ENCODE measurements at regions not wholly inside any gene's neighbourhood (a gene's known extent, or its start where the extent isn't known, plus 50 kb on each side); places are given as distances from the start of the nearest gene placed in this dataset.

DNA sequence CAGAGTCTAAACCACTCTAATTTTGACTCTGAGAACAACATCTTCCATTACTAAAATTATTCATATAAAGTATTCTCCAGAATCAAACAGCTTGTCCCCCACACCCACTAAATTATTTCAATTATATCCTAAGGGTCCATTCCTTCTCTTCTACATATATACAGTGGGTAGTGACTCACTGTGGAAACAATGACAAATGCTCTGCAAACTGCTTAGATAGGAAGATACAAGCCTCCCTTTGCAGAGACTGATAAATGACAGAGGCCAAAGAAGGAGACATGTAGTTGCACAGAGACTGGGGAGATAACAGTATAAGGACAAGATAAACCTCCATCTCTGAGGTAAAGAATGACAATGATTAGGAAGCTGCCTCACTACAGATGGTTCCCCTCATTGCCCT is 1087.4 kb downstream of the AGBL1 start:
- DNase-seq (no peak), ATAC-seq (no peak)

DNA sequence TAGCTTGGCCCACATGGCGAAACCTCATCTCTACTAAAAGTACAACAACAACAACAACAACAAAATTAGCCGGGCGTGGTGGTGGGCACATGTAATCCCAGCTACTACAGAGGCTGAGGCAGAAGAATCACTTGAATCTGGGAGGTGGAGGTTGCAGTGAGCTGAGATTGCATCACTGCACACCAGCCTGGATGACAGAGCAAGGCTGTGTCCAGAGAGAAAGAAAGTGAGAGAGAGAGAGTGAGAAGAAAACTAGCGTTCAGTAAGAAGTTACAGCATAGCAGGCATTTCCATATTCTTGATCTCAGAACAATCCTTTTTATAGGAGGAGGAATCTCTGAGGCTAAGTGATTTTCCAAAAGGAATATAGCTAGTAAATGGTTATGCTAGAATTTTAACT is 1076.1 kb downstream of the AGBL1 start:
- ATAC-seq: no peak

DNA sequence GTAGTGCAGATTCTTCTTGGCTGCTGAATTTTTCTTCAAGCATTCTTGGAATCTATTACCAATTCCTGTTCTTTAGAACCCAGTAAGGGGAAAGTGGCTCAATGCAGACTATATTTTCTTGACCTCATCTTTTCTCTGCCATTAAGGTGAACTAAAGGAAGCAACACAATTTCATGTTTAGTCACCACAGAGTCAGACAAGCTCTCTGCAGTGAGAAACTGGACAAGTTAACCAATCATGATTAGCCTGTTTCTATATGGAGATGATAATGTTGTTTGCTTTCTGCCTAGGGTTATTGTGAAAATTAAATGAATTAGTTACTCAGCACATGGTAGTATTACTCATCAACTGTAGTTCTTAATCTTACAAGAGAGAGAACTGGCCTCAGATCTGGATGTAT is 1075.1 kb downstream of the AGBL1 start:
- DNase-seq (no peak), ATAC-seq (no peak)

More for the DNA sequence above, 1076.1 kb downstream of the AGBL1 start:
- DNase-seq: no peak

DNA sequence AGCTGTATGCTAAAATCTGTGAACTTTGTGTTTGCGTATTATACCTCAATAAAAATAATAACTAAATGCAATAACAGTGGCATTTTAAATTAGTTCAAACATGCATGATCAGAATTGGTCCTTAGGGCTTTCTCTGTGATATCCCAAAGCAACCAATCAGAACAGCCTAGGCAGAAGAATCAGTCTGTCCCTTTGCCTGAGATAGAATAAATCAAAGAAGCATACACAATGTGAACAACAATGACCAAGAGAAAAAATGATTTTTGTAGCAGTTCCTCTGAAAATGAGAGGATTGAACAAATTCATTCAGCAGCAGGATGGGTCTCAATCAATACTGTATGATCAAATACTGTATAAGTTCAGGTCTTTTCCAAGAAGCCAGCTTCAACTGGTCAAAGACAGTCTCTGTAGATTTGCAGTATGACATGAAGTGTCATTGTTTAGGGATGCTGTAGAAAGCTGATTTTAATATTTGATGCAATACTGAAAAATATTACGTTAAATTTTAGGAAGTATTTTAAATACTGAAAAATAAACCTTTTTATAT is 1071.6 kb downstream of the AGBL1 start:
- no peak for ATAC-seq
- DNase-seq: no peak

- no peak for DNase-seq
- no peak for ATAC-seq
These were observed 1066.0 kb downstream of the AGBL1 start for GRCh38 chr15:87145696-87146095.

- no peak for ATAC-seq
- no peak for DNase-seq
These were observed 1065.1 kb downstream of the AGBL1 start for GRCh38 chr15:87144775-87145174.

GRCh38 chr15:87142096-87142495 is 1062.4 kb downstream of the AGBL1 start:
- ATAC-seq: no peak
- no peak for DNase-seq

GRCh38 chr15:87135109-87135508 is 1055.4 kb downstream of the AGBL1 start:
- ATAC-seq: no peak
- DNase-seq: no peak

DNA sequence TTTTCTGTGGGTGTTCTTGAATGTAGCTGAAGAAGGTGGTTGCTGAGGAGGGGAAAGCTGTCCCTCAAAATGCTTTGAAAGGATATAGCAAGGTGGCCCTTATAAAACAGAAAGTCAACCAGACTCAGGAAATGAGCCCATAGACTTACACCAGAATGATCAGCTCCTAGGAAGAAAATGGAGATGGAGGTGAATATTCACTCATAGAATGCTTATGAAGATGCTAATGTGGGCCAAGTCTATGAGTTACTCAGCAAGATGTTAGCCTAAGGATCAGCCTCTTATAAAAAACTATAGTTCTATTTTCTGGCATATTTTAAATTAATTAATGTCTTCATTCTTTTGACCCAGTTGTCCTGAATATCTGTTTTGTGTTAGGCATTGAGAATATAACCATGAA is 1054.0 kb downstream of the AGBL1 start:
- DNase-seq: no peak
- no peak for ATAC-seq

- DNase-seq: no peak
- no peak for ATAC-seq
These were observed 1051.4 kb downstream of the AGBL1 start for GRCh38 chr15:87131067-87131466.

- ATAC-seq (no peak), DNase-seq (no peak)
These were observed 1050.2 kb downstream of the AGBL1 start for GRCh38 chr15:87129916-87130315.

GRCh38 chr15:87123676-87124382 is 1044.2 kb downstream of the AGBL1 start:
- DNase-seq: no peak

DNA sequence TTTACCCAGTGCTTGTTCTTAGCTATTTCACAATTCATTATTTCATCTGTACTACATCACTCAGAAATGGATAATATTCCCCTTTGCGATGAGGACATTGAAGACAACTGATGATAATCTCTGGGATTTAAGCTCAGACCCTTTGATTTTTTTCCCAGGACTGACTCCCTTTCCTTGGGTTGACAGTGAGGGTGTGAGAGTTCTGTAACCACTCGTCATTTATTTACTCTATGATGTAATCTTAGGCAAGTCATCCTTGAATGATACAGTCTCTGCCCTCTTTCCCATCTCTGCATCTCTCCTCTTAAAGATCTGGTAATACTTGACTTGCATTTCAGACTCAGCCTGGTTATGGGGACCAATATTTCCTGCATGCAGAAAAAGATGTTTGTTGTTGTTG is 1041.7 kb downstream of the AGBL1 start:
- no peak for ATAC-seq
- no peak for DNase-seq

More at GRCh38 chr15:87123676-87124382, 1044.2 kb downstream of the AGBL1 start:
- ATAC-seq: no peak

DNA sequence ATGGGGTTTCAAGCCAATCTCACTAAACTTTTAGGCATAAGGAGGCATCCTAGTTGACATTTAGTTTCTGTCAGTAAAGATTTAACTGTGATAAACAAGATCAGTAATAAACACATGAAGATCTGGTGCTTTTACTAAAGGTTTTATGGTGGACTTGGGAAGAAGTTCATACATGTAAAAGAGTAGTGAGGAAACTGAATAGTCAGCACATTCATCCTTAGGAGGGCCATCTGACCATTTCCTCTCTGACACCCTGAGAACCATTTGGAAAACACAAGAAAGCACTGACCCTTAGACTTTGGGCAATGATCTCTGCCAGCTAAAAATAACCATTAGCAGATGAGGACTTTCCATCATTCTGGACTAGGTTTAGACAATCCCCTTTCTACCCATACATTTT is 1040.9 kb downstream of the AGBL1 start:
- DNase-seq (no peak), ATAC-seq (no peak)

DNA sequence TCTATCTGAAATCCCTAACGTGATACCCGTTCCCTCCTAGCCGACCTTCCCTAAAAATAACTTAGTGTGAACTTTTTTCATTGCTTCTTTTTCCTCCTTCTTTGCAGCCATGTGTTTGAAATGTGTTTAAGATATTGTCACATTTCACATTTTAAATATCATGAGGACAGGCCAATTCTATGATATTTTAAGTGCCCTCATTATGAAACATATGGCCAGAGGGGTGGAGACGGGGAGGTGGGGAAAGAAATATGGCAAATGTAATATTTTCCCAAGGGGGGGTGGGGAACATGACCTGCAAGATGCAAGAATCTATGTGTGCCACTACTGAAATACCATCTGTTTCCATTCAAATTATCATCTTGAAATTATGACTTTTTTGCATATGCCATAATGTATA is 1039.2 kb downstream of the AGBL1 start:
- no peak for ATAC-seq

GRCh38 chr15:87118435-87118834 is 1038.8 kb downstream of the AGBL1 start:
- no peak for ATAC-seq

More for the DNA sequence above, 1039.2 kb downstream of the AGBL1 start:
- no peak for DNase-seq

DNA sequence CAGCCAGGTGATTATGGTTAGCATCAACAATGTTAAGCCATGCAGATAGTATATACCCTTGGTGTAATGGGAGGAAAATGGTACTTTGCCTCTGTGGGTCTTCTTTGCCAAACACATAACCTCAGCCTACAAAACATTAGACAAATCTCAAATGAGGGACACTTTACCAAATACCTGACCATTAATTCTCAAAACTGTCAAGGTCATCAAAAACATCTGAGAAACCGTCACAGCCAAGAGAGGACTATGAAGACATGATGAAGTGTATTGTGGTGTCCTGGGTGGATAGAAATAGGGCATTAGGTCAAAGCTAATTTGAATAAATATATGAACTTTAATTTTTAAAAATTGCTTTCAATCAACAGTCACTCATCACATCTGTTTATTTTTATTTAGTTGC is 1036.1 kb downstream of the AGBL1 start:
- DNase-seq (no peak), ATAC-seq (no peak)

More at GRCh38 chr15:87118435-87118834, 1038.8 kb downstream of the AGBL1 start:
- DNase-seq: no peak

DNA sequence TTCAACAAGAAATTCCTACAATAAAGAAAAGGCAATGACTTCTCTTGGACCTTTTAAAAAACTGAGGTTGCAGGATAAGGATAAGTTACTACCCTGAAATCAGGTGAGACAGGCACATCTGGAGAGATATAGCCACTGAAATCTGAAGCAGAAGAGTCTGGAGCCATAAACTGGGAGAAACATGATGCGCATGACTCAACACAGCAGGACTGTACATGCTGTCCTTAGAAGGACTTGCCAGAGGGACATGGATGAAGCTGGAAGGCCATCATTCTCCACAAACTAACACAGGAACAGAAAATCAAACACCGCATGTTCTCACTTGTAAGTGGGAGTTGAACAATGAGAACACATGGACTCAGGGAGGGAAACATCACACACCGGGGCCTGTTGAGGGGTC is 1020.2 kb downstream of the AGBL1 start:
- ATAC-seq (no peak), DNase-seq (no peak)

DNA sequence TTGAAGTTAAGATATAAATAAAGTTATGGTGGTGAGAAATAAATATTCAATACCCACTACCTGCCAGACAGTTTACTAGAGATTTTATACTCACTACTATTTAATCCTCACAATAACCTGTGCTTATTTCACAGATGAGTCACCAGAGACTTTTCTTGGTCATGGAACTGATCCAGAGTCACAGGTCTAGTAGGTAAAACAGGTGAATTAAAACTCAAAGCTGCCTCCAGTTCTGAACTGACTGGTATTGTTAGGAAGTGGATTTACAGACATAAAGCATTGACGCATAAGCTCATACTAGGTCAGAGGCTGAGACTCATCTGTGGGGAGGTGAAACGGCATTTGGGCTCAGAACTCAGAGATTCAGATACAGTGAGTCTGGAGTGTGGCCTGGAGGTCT is 1009.9 kb downstream of the AGBL1 start:
- DNase-seq: no peak
- no peak for ATAC-seq

DNA sequence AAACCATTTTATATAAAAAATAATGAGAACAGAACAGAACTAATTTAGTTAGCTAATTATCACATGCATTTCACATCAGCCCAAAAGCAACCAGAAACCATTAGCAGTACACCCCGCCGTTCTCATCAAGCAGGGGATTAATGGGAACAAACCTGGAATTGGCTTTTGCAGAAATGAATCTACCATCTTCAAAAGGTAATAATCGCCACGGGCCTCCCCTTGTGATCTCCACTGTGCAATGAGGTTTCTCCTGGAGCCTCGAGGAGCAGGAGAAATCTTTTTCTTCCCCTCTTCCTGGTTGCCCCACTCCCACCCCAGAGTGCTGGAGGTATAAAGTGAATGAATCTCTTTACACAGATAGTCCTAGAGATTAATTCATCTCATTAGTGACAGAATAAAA is 1003.5 kb downstream of the AGBL1 start:
- DNase-seq (no peak), ATAC-seq (no peak)

- no peak for ATAC-seq
- DNase-seq: no peak
These were observed 1002.9 kb downstream of the AGBL1 start for GRCh38 chr15:87082581-87082980.

- no peak for DNase-seq
- no peak for ATAC-seq
These were observed 1000.9 kb downstream of the AGBL1 start for GRCh38 chr15:87080547-87080946.

Measured in stimulated activated naive CD8-positive, alpha-beta T cell treated with anti-CD3 and anti-CD28 coated beads, Interleukin-15, Interleukin-2, amounts not matched to agents 100 U/mL and 50 U/mL, for 24 hours (primary cell).